Stomach smooth muscle (tissue), 2 donors: ENCODE measurements at regions not wholly inside any gene's neighbourhood (a gene's known extent, or its start where the extent isn't known, plus 50 kb on each side); places are given as distances from the start of the nearest gene placed in this dataset.

ENCODE experiments used
- H3K27ac ChIP-seq: one replicate; pipeline ENCODE4 v1.7.0; 2013; ENCODE audit warnings: mild to moderate bottlenecking, low read length, inconsistent platforms
- H3K27me3 ChIP-seq, 2 donors: one replicate each; pipeline ENCODE4 v1.7.0; 2013; ENCODE audit warnings: low read length in 2 of 2; ENCODE audit not compliant: insufficient read depth in 2 of 2, control insufficient read depth in 1 of 2
- H3K36me3 ChIP-seq, 2 donors: one replicate each; pipeline ENCODE4 v1.7.0; 2013; ENCODE audit warnings: low read length in 2 of 2; ENCODE audit not compliant: control insufficient read depth in 2 of 2, insufficient read depth in 2 of 2
- H3K4me1 ChIP-seq: one replicate; pipeline ENCODE4 v1.7.0; 2013; ENCODE audit warnings: low read length; ENCODE audit not compliant: control insufficient read depth, insufficient read depth
- H3K4me3 ChIP-seq, 2 donors: one replicate each; pipeline ENCODE4 v1.7.0; 2013; ENCODE audit warnings: low read length in 2 of 2
- H3K9ac ChIP-seq, 2 donors: one replicate each; pipeline ENCODE4 v1.7.0; 2013; ENCODE audit warnings: low read length in 2 of 2, mild to moderate bottlenecking in 1 of 2
- H3K9me3 ChIP-seq, 2 donors: one replicate each; pipeline ENCODE4 v1.7.0; 2013; ENCODE audit warnings: low read length in 2 of 2; ENCODE audit not compliant: control insufficient read depth in 2 of 2
- donor health status: healthy.
- donor health status: Pancreatic carcinoma.

DNA sequence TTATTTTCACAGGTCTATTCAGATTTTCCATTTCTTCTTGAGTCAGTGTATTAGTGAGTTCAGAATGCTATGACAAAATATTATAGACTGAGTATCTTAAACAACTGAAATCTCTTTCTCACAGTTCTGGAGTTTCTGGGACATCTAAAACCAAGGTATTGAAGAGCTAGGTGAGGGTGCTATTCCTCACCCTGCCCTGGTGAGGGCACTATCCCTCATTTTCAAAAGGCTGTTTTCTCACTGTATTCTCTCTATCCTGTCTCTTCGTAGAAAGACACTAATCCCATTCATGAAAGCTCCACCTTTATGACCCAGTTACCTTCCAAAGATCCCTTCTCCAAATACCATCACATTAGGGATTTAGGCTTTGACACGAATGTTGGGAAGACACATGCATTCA lies 1617.1 kb downstream of the PCDH9 start:
- no peaks in the 10 kb centered on the region for H3K36me3 ChIP-seq
- no peak overlapping the region for H3K9ac ChIP-seq
- no peaks in the 10 kb centered on the region for H3K9me3 ChIP-seq
- H3K4me3 ChIP-seq, result no peak overlapping the region
- no peak overlapping the region for H3K27ac ChIP-seq
- no peaks in the 10 kb centered on the region for H3K4me1 ChIP-seq
- H3K27me3 ChIP-seq, result no peaks in the 10 kb centered on the region

DNA sequence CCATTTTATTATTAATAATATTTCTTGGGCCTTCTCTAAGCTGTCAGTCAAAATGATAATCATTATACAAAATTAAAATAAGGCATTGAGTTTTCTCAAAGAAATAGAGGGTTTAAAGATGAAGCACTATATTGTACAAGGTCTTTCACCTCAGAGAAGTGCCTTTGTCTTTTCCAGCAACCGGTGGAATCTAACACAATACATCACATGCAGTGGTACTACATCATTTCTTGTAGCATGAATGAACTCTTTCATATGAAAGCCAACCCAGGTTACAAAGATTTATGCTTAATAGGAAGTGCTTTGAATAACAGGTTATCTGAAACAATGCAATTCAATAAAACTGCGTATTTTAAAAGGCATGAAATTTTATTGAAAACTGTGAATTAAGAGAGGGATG lies 1620.8 kb downstream of the PCDH9 start:
- H3K4me1 ChIP-seq, result no peaks in the 10 kb centered on the region
- H3K36me3 ChIP-seq, result no peaks in the 10 kb centered on the region
- H3K27ac ChIP-seq, result no peak overlapping the region
- no peaks in the 10 kb centered on the region for H3K9me3 ChIP-seq
- H3K4me3 ChIP-seq, result no peak overlapping the region
- no peak overlapping the region for H3K9ac ChIP-seq
- H3K27me3 ChIP-seq, result no peaks in the 10 kb centered on the region

DNA sequence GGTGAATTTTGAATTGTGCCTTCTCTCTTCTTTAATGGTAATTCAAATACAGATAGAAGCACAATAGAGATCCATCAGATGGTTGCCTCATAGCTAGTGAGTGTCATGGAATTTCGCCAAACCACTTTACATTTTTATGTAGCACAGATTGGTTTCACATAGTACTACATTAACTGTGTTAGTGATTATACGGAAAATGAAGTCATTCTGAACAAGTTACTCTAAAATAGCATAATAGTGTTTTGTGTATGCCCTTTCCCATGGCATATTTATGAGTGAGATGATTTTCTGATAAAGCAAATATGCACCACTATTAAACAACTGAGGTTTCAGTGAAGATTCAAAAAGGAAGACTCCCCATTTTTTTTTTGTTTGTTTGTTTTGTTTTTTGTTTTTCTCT lies 1623.5 kb downstream of the PCDH9 start:
- H3K36me3 ChIP-seq, result no peaks in the 10 kb centered on the region
- H3K9me3 ChIP-seq, result no peaks in the 10 kb centered on the region
- H3K4me3 ChIP-seq, result no peak overlapping the region
- H3K27me3 ChIP-seq, result no peaks in the 10 kb centered on the region
- no peak overlapping the region for H3K27ac ChIP-seq
- no peak overlapping the region for H3K9ac ChIP-seq
- H3K4me1 ChIP-seq, result no peaks in the 10 kb centered on the region

DNA sequence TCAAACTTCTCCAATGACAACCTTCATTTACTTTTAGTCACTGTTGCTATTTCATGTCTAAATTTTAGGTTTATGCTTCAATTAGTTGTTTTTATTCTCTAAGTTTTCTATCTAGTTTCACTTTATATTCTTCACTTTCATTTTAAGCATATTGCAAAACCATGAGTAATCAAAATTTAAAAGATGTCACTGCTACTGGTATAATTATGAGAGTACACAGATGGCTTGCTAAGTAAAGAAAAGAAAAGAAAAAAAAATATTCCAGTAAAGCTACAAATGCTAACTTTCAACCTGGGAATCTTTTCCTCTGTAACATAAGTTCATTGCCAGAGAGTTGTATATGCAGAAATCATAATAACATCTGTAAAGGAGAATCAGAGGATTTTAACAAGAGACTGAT lies 1624.7 kb downstream of the PCDH9 start:
- H3K9ac ChIP-seq, result no peak overlapping the region
- H3K4me1 ChIP-seq, result no peaks in the 10 kb centered on the region
- H3K27ac ChIP-seq, result no peak overlapping the region
- H3K27me3 ChIP-seq, result no peaks in the 10 kb centered on the region
- peak overlapping the region in 1 of 2 donors; percentile 20 for H3K4me3 ChIP-seq
- H3K9me3 ChIP-seq, result no peaks in the 10 kb centered on the region
- H3K36me3 ChIP-seq, result no peaks in the 10 kb centered on the region

DNA sequence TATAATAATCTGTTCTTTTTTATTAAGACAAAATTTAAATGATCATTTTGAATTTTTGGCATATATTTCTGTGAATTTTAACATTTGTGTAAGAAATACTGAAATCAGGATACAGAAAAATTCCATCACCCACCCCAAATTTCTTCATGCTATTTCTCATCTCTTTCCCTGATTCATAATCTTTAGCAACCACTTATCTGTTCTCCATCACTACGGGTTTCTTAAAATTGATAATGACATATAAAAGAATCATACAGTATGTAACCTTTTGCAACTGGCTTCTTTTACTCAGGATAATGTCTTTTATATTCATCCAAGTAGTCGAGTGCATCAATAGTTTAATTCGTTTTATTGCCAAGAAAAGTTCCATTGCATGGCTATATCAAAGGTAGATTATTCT lies 1627.0 kb downstream of the PCDH9 start:
- Histone ChIP-seq H3K27ac (no peak overlapping the region), H3K4me3 (no peak overlapping the region), H3K9me3 (no peaks in the 10 kb centered on the region), H3K9ac (no peak overlapping the region), H3K36me3 (no peaks in the 10 kb centered on the region), H3K27me3 (no peaks in the 10 kb centered on the region), H3K4me1 (no peaks in the 10 kb centered on the region)

DNA sequence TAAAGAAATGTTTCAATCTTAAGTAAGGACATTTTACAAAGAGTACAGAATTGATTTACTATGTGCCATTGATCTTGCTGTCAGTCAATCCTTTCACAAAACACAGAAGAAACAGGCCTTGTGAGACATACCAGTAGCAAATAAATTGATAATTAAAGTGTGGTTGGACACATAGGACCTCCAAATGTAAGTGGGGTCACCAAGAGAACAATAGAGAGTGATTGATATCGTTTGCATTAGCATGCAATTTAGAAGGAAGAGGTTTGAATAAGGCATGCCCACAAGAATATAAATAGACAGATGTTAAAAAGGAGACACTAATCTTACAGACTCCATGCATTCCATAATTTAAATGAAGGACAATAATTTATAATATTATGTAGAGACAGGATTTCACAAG lies 1628.3 kb downstream of the PCDH9 start:
- Histone ChIP-seq H3K36me3 (no peaks in the 10 kb centered on the region), H3K27me3 (no peaks in the 10 kb centered on the region), H3K9ac (no peak overlapping the region), H3K27ac (no peak overlapping the region), H3K4me1 (no peaks in the 10 kb centered on the region), H3K9me3 (no peaks in the 10 kb centered on the region), H3K4me3 (no peak overlapping the region)

DNA sequence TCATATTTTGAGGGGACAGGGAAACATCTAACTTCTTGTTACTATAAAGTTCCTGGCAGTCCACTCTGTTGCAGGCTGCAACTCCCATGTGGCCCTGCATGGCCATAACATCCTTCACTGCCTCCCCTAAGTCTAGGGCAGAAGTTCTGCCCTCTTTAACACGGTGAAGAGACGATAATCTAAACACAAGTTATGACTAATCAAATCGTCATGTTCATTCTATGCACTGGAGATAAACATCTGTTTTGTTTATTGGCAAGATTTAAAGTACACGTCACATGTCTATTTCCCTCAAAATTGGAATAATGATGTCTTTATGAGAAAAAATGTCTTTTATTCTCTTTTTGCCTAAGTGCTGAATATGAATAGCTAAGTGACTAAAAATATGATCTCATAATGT lies 1629.4 kb downstream of the PCDH9 start:
- Histone ChIP-seq H3K9me3 (no peaks in the 10 kb centered on the region), H3K36me3 (no peaks in the 10 kb centered on the region), H3K4me1 (no peaks in the 10 kb centered on the region), H3K9ac (no peak overlapping the region), H3K27ac (no peak overlapping the region), H3K27me3 (no peaks in the 10 kb centered on the region), H3K4me3 (no peak overlapping the region)

DNA sequence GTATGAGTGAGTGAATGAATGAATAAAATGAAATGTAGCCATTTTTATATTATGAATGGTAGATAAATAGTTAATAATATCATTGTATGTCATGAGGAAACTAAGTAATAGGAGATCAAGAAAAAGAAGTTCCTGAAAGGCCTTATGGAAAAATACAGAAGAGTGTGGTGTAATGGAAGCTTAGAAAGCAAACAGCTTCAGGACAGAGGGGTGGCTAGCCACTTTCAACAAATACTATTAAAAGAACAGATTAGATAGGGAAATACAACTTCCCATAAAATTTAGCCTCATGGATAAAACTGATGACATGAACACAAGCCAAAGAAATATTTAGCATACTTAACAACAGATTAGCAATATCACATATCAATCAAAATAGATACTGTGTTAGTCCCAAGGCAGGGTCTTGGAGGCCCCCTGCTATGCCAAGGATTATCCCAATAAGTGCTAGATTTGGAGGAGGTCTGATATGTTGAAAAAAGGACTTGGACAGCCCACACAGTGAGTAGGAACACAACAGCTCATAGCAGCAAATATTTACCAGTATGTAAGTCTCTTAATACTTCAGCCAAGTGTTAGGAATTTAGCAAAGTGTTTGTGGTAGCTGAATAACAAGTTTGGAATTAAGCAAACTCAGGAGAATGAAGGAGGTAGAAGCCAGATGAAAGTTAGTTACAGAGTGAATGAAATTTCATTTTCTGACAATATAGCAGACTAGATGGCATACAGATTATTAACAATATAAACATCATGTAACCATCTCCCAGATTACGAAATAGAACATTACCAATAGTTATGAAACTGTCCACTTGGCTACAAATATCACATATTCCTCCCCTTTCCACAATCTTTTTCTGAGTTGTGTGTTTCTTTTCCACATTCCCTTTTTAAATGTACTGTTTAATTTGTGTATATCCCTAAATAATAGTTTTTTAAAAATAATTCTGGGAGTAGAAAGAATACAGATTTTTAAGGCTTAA lies 1632.0 kb downstream of the PCDH9 start:
- no peaks in the 10 kb centered on the region for H3K27me3 ChIP-seq
- no peak overlapping the region for H3K4me3 ChIP-seq
- no peak overlapping the region for H3K27ac ChIP-seq
- no peaks in the 10 kb centered on the region for H3K4me1 ChIP-seq
- H3K36me3 ChIP-seq, result no peaks in the 10 kb centered on the region
- H3K9me3 ChIP-seq, result no peaks in the 10 kb centered on the region
- no peak overlapping the region for H3K9ac ChIP-seq

DNA sequence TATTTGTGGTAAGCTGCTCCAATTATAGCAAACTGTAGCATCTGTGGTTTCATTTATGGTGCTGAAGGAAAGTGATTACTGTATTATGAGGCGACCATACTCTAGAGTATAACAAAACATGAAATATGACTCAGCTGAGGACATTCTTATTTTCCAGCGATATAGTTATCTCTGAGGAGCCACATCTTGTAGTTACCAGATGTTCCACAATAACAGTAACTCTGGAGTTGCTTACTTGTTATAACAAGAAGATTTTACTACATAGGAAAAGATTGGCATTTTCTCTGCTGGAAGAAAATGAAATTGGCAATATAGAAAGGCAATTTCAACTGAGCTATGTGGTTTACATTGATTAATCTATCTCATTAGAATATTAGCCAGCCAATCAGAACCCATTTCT lies 1634.2 kb downstream of the PCDH9 start:
- no peaks in the 10 kb centered on the region for H3K9me3 ChIP-seq
- H3K4me3 ChIP-seq, result no peak overlapping the region
- no peaks in the 10 kb centered on the region for H3K36me3 ChIP-seq
- no peaks in the 10 kb centered on the region for H3K27me3 ChIP-seq
- no peak overlapping the region for H3K27ac ChIP-seq
- H3K4me1 ChIP-seq, result no peaks in the 10 kb centered on the region
- H3K9ac ChIP-seq, result no peak overlapping the region

DNA sequence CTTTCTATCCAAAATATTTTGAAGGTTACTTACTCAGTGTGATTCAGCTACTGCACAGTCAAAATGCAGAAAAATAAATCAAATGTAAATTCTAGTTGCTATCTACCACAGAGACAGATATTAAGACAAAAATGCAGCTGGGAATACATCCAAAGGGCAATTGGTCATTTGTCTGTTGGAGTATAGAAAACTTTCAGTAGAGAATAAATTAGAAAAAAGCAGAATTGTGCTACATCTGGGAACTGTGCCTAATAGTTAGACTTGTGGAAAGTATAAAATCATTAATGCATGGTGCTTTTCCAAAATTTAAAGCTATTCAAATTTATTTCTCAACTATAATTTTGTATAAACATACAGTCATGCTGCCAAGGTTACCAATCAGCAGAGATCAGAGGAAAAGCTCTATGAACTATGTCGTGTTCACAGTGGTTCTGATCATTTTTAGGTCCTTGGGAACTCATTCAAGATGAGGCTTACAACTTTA lies 1635.8 kb downstream of the PCDH9 start:
- H3K27me3 ChIP-seq, result no peaks in the 10 kb centered on the region
- H3K36me3 ChIP-seq, result no peaks in the 10 kb centered on the region
- no peak overlapping the region for H3K4me3 ChIP-seq
- H3K9me3 ChIP-seq, result no peaks in the 10 kb centered on the region
- no peak overlapping the region for H3K9ac ChIP-seq
- H3K4me1 ChIP-seq, result no peaks in the 10 kb centered on the region
- no peak overlapping the region for H3K27ac ChIP-seq

DNA sequence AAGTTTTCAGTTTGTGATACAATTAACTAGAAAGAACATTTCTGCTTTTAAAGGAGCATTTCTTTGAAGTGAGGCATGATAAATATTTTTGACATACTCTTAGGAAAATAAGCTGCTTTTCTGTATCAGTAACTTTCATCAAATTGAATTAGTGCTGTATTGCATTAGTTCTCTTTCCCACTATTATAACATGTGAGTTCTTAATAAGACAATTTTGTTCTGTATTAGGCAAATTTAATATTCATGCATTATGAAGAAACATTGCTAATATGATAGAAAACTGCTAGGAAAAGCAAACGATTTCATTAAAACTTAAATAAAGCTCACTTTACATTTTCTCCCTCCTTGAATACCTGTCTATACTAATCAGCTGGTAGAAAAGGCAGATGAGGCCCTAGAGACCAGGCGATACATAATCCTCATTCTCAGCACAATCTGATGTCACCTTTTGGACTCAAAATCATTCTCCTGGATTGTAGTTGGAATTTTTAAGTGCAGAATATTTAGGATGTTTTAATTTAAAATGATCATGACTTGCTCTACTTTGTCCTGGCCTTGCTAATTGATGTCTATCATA lies 1636.8 kb downstream of the PCDH9 start:
- Histone ChIP-seq H3K9ac (no peak overlapping the region), H3K36me3 (no peaks in the 10 kb centered on the region), H3K4me1 (no peaks in the 10 kb centered on the region), H3K9me3 (no peaks in the 10 kb centered on the region), H3K27me3 (no peaks in the 10 kb centered on the region), H3K4me3 (no peak overlapping the region), H3K27ac (no peak overlapping the region)
